AG08396 (cell line): ENCODE measurements at regions not wholly inside any gene's neighbourhood (a gene's known extent, or its start where the extent isn't known, plus 50 kb on each side); places are given as distances from the start of the nearest gene placed in this dataset.
"Not testable (repeated sequence)": the region's sequence is repeated elsewhere in the genome, so short reads cannot be mapped to it uniquely, and the experiment has no call there.

ENCODE experiments used
- DNase-seq: peaks from one replicate; pipeline ENCODE4 v3.0.0; 2012; ENCODE audit warnings: low spot score, mixed read lengths

DNA sequence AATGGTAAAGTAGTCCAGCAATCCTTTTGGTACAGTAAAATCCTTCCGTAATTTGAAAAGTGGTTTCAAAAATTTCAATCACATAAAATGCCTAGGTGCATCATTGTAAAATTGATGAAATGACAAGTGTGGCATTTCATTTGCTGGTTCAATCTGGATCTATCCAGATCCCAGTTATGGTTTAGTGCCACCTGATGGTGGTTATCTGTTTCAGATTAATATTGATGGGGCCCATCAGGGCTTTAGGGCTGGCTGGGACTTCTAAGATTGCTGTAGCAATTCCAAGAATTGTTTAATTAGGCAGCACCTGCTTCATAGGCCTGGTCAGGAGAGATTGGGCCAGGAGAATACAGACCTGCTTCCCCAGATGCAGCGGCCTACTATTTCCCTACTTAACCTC is 55.5 kb upstream of the PIK3C3 start:
- no peak for DNase-seq

DNA sequence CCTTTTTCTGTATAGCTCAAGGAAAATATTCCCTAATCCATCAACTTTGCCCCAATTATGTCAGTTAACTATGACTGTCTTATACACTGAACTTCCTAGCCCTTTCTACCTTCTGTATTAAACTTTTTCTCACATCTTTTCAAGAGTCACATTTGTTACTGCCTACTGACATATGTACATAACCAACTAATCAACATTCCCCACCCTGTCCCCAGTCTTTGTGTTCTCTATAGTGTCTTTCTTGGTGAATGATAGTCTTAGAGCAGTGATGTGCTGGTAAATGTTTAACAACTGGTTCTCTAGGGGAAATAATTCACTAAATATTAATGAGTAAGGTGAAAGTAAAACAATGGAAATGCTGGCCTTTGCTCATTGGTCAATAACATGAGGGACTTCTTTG is 61.6 kb upstream of the PIK3C3 start:
- DNase-seq: no peak

DNA sequence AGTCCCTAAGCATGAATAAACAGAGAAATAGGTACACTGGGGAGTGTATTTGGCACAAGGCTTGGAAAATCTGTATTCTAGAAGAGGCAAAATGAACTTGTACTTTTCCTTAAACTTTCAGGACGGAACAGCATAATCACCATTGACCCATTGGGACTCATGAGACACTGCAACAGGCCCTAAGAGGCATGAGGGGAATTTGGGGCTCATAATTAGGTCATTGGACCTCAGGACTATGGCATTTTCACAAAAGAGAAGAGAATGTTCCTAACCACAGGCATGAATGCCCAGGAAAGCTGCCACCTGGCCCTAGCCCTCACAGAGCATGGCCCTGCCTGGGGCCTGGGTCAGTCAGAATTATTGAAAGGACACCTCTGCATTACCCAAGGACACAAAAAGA is 67.9 kb upstream of the PIK3C3 start:
- DNase-seq: no peak

GRCh38 chr18:41886126-41886807 is 68.8 kb upstream of the PIK3C3 start:
- DNase-seq: no peak

DNA sequence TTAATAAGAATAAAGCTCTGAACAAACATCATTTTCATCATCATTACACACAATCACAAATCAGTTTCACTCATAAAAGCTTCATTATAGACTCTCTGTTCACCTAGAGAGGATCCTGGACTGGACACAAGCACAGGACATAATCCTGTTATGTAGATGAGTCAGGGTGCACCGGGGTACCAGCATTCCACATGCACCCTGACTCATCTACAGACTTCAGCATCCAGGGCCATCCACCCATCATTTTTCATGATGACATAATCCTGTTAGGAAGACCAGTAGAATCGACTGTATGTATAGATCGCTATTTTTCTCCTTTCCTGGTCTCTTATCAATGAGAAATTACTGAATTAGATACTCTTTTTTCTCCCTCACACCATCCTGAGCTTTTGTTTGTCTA is 73.7 kb upstream of the PIK3C3 start:
- peak; percentile 11 for DNase-seq

- DNase-seq: no peak
Measured at GRCh38 chr18:41879256-41879655, 75.8 kb upstream of the PIK3C3 start.

GRCh38 chr18:41875094-41875780 is 79.8 kb upstream of the PIK3C3 start:
- DNase-seq: no peak

DNA sequence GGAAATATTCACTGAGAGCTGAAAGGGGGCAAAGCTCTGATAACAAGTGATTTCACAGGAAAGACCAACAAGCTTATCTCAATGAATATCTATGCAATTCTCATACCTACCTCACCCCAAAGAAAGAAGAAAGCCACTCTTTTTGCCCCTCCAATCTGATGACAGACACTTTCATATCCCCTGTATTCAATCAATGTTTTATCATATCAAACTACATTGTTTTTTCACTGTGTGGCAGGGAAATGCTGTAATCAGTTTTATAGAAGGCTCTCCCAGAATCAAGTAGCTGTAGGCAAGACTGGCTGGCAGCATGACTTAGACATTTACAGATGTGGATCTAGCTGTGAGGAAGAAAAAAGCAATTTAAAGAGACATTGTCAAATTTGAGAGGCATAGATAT is 81.3 kb upstream of the PIK3C3 start:
- no peak for DNase-seq

DNA sequence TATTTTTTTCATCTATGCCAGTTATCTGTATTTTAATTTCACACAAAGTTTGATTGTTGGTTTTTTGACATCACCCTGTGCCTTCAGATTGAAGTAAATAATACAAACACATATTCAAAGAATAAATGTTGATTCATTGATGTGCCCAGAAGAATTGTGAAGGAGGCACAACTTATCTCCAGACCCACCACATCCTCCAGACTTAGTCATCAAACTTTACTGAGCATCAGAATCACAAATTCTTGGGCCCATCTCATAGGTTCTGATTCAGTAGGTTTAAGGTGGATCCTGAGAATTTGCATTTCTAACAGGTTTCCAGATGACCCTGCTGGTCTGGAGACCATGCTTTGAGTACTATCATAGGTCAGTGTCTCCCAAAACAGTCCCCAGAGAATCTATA is 82.8 kb upstream of the PIK3C3 start:
- no peak for DNase-seq

DNA sequence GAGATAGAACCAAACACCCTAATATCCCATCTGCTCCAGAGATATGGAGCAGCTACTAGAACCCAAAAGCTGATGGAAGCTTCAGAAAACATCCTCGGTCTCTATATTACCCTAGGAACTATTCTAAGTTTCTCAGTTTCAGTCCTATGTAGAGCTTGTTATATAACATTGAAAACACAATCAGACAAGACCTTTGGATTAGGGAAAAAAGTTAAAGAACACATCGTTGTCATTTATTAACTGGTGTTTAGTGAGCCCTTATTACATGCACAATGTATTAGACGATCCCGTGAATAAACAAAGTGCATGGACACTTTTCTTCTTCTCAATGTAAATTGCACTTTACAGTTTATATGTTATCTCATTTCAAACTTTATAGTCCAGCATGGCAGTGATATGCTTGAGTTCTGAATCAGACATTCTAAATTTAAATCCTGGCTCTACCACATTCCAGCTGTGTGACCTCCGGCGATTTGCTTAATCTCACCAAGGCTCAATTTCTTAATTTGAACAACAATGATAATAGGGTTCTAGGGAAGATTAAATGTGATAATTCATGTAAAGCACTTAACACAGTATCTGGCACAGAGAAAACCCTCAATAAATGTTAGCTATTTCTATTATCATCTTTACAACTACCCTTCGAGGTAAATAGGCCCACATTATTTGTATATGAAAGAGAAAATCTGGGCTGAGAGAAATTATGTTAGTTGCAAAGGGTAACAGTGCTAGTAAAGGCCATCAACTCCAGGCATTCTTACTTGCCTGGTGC is 83.6 kb upstream of the PIK3C3 start:
- no peak for DNase-seq

- DNase-seq: no peak
Measured at GRCh38 chr18:41870817-41871216, 84.2 kb upstream of the PIK3C3 start.

DNA sequence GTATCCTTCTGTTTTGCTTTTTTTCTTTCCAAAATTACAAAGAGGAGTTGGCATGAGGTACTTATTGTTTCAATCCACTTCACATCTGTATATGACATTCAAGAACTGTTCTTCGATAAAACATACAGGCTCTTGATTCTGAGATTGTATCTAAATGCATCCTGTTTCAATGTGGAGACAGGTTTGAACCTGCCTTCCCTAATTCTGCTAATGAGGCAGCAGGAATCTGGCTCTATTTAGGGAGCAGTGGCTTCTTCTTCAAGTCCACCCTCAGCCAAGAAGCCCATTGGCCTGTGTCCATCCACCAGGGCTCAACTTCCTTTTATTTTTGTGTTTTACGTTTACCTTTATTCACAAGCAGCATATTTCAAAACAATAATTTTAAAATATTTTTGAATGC is 84.8 kb upstream of the PIK3C3 start:
- no peak for DNase-seq

GRCh38 chr18:41865796-41866195 is 89.2 kb upstream of the PIK3C3 start:
- DNase-seq: not testable (repeated sequence)

DNA sequence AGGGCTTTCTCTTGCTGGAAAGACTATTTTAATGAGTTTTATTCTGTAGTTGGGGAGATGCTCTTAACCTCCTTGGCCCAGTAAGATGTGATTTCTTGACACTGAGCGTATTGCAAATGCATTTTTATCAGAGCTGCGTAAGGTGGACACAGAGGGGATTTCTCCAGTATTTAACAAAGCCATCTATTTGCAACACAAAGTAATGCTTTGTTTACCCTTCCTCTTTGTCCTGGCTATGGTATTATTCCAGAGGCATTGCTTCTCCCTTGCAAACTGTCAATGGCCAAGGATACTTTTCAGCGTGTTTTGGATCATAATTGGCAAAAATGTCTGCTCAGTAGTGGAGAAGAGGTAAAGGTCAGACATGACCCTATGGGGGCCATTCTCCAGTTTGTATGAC is 90.8 kb upstream of the PIK3C3 start:
- no peak for DNase-seq

GRCh38 chr18:41862921-41863320 is 92.1 kb upstream of the PIK3C3 start:
- DNase-seq: no peak

- no peak for DNase-seq
Measured at GRCh38 chr18:41860987-41861386, 94.0 kb upstream of the PIK3C3 start.

DNA sequence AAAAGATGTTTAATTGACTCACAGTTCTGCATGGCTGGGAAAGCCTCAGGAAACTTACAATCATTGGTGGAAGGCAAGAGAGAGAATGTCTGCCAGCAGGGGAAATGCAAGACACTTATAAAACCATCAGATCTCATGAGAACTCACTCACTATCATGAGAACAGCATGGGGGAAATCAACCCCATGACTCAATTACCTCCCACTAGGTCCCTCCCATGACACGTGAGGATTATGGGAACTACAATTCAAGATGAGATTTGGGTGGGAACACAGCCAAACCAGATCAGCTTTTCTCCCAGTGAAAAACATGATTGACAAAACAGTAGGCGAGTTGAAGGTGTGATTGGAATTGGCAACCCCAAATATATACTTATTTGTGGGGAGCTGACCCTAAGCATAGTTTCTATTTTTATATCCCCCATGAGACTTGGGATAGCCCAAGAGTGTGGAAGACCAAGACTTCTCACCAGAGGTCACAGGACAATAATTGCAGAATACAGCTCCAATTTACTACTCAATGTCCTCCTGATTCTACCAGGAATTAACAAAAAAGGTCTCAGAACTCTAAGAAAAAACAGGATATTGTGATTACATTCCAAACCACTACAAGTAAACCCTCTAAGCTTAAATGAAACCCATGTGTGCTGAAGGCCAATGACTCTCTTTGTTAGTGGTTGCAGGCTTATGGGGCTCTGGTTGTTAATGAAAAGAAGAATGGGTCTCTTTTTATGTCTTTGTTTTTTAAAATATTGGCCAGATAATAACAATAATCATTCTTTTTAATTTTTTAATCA is 96.1 kb upstream of the PIK3C3 start:
- DNase-seq: no peak

- DNase-seq: no peak
Measured at GRCh38 chr18:41853280-41853679, 101.8 kb upstream of the PIK3C3 start.

DNA sequence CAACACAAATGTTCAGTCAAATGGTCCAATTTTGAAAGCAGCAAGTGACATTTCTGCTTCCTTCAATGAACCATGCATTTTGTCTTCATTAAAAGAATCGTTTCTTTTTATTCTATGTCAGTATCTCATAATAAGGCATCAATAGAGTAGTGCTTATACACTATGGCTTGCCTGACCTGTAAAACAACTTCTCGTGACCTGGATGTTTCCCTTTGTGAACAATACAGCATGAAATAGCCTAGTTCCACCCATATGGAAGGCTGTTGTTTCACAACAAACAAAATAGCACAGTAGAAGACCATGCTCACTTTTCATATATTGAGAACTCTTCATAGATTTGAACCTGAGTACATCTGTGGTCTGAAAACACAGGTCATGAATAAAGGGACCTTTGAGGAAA is 104.3 kb upstream of the PIK3C3 start:
- DNase-seq: no peak

- no peak for DNase-seq
Measured at GRCh38 chr18:41849632-41850031, 105.4 kb upstream of the PIK3C3 start.

- no peak for DNase-seq
Measured at GRCh38 chr18:41845563-41845962, 109.5 kb upstream of the PIK3C3 start.

GRCh38 chr18:41842886-41843285 is 112.1 kb upstream of the PIK3C3 start:
- no peak for DNase-seq
